H1 (cell line): ENCODE measurements at regions not wholly inside any gene's neighbourhood (a gene's known extent, or its start where the extent isn't known, plus 50 kb on each side); places are given as distances from the start of the nearest gene placed in this dataset.

Experiments used
- CTCF ChIA-PET: fragments of 300-600 bp; sonication (Branson Sonifier 250); formaldehyde crosslinking; loops from one replicate; lab custom pipeline; 2021; ENCODE audit not compliant: partially characterized antibody; lab: Charles Lee
- POLR2A ChIA-PET: fragments of 300-600 bp; sonication (Branson Sonifier 250); formaldehyde crosslinking; loops from one replicate; lab custom pipeline; 2021; ENCODE audit warnings: inconsistent platforms; ENCODE audit not compliant: partially characterized antibody; lab: Charles Lee
- DNase-seq, 2 experiments: peaks; one replicate each; pipeline versions ENCODE4 v3.0.0 to v3.0.0-alpha.2; 2010 to 2022; ENCODE audit warnings: low spot score in 2 of 2, low read depth in 1 of 2, mixed read lengths in 1 of 2
- FAIRE-seq: peaks from 2 replicates; lab custom pipeline; 2011; peaks lifted over from hg19 to GRCh38; lab: Jason Lieb, UNC
- H2AFZ ChIP-seq: 2 replicates; pipeline ENCODE4 v1.8.1; 2012; ENCODE audit warnings: low read length, inconsistent platforms
- H2AK5ac ChIP-seq: 2 replicates; pipeline ENCODE4 v1.6.1; 2013; ENCODE audit warnings: low read depth, low read length
- H2BK120ac ChIP-seq: replicated peaks from 2 replicates; pipeline ENCODE3; 2013; ENCODE audit warnings: low read depth, low read length, inconsistent platforms
- H2BK12ac ChIP-seq: 2 replicates; pipeline ENCODE4 v1.6.1; 2013; ENCODE audit warnings: low read depth, low read length
- H2BK15ac ChIP-seq: 2 replicates; pipeline ENCODE4 v1.6.1; 2013; ENCODE audit warnings: low read length
- H2BK20ac ChIP-seq: 2 replicates; pipeline ENCODE4 v1.6.1; 2013; ENCODE audit warnings: low read length
- H2BK5ac ChIP-seq: 2 replicates; pipeline ENCODE4 v1.6.1; 2013; ENCODE audit warnings: low read depth, low read length
- H3K14ac ChIP-seq: 2 replicates; pipeline ENCODE4 v1.6.1; 2013; ENCODE audit warnings: inconsistent platforms; ENCODE audit not compliant: insufficient read length
- H3K18ac ChIP-seq: 2 replicates; pipeline ENCODE4 v1.6.1; 2013; ENCODE audit warnings: low read length; ENCODE audit errors: extremely low read depth
- H3K23ac ChIP-seq: 2 replicates; pipeline ENCODE4 v1.6.1; 2013; ENCODE audit warnings: inconsistent platforms; ENCODE audit not compliant: insufficient read length
- H3K23me2 ChIP-seq: 2 replicates; pipeline ENCODE4 v1.6.1; 2013; ENCODE audit warnings: low read depth, low read length
- H3K27ac ChIP-seq: 2 replicates; pipeline ENCODE4 v1.6.1; 2011; ENCODE audit warnings: low read depth, low read length, inconsistent platforms
- H3K27me3 ChIP-seq, 4 experiments: replicated peaks in 1 of 4; 1 replicate in 1 of 4; 2 replicates in 3 of 4; pipeline versions ENCODE4 v1.6.1 to v1.8.1; 2011 to 2013; ENCODE audit warnings: low read length in 3 of 4, mild to moderate bottlenecking in 3 of 4, inconsistent platforms in 2 of 4, mixed read lengths in 2 of 4, moderate library complexity in 1 of 4; ENCODE audit not compliant: control insufficient read depth in 3 of 4, insufficient read depth in 3 of 4; ENCODE audit errors: extremely low read depth in 1 of 4
- H3K36me3 ChIP-seq, 4 experiments: 2 replicates each; pipeline versions ENCODE4 v1.6.1 to v1.8.1; 2011 to 2013; ENCODE audit warnings: mild to moderate bottlenecking in 4 of 4, low read length in 3 of 4, moderate library complexity in 2 of 4, control low read depth in 1 of 4, inconsistent platforms in 1 of 4; ENCODE audit not compliant: insufficient read depth in 4 of 4, control insufficient read depth in 2 of 4
- H3K4ac ChIP-seq: replicated peaks from 2 replicates; pipeline ENCODE3; 2013; ENCODE audit warnings: low read length, low read depth, mixed read lengths, inconsistent platforms; ENCODE audit not compliant: insufficient read length
- H3K4me1 ChIP-seq, 4 experiments: replicated peaks in 1 of 4; 1 replicate in 1 of 4; 2 replicates in 3 of 4; pipeline versions ENCODE4 v1.6.1 to v1.8.1; 2011 to 2013; ENCODE audit warnings: low read length in 3 of 4, inconsistent platforms in 2 of 4, mixed read lengths in 1 of 4; ENCODE audit not compliant: insufficient read depth in 4 of 4, control insufficient read depth in 3 of 4
- H3K4me2 ChIP-seq, 2 experiments: 2 replicates each; pipeline versions ENCODE4 v1.6.1 to v1.8.1; 2011 to 2013; ENCODE audit warnings: low read depth in 2 of 2, low read length in 2 of 2, control low read depth in 1 of 2, inconsistent platforms in 1 of 2, mild to moderate bottlenecking in 1 of 2; ENCODE audit not compliant: insufficient read depth in 1 of 2
- H3K4me3 ChIP-seq, 4 experiments: fragments of 200-600, 300-600 bp in 1 of 4; sonication (generic), shearing (Covaris generic), sonication (Bioruptor Twin) in 1 of 4; 2 replicates each; pipeline versions ENCODE4 v1.5.1 to v1.8.1; 2011 to 2016; ENCODE audit warnings: low read length in 4 of 4, low read depth in 3 of 4, control low read depth in 2 of 4, inconsistent platforms in 2 of 4, mild to moderate bottlenecking in 2 of 4, mixed read lengths in 1 of 4, moderate library complexity in 1 of 4; ENCODE audit not compliant: insufficient read depth in 2 of 4; ENCODE audit errors: extremely low read depth in 1 of 4
- H3K56ac ChIP-seq: replicated peaks from 2 replicates; pipeline ENCODE3; 2013; ENCODE audit warnings: low read depth, mild to moderate bottlenecking, mixed read lengths, low read length, inconsistent platforms; ENCODE audit not compliant: insufficient read length
- H3K79me1 ChIP-seq: 2 replicates; pipeline ENCODE4 v1.6.1; 2013; ENCODE audit warnings: low read depth, low read length, control low read depth
- H3K79me2 ChIP-seq, 2 experiments: 2 replicates each; pipeline versions ENCODE4 v1.6.1 to v1.8.1; 2012 to 2013; ENCODE audit warnings: low read length in 2 of 2, mild to moderate bottlenecking in 2 of 2, inconsistent platforms in 1 of 2; ENCODE audit not compliant: insufficient read depth in 2 of 2, control insufficient read depth in 1 of 2
- H3K9ac ChIP-seq, 4 experiments: replicated peaks in 1 of 4; 1 replicate in 1 of 4; 2 replicates in 3 of 4; pipeline versions ENCODE4 v1.6.1 to v1.8.1; 2011 to 2013; ENCODE audit warnings: low read depth in 3 of 4, low read length in 3 of 4, control low read depth in 2 of 4, mild to moderate bottlenecking in 2 of 4, moderate library complexity in 2 of 4, inconsistent platforms in 1 of 4; ENCODE audit errors: extremely low read depth in 1 of 4
- H3K9me3 ChIP-seq, 2 experiments: 2 replicates each; pipeline versions ENCODE4 v1.6.1 to v1.8.1; 2012 to 2013; ENCODE audit warnings: mild to moderate bottlenecking in 2 of 2, moderate library complexity in 2 of 2, control low read depth in 1 of 2, inconsistent platforms in 1 of 2, low read depth in 1 of 2, low read length in 1 of 2, mixed read lengths in 1 of 2; ENCODE audit not compliant: insufficient read depth in 2 of 2
- H4K20me1 ChIP-seq, 2 experiments: replicated peaks in 1 of 2; 2 replicates each; pipeline versions ENCODE3 to v1.8.1; 2011 to 2013; ENCODE audit warnings: inconsistent platforms in 2 of 2, low read length in 2 of 2, mild to moderate bottlenecking in 1 of 2; ENCODE audit not compliant: insufficient read depth in 2 of 2, control insufficient read depth in 1 of 2
- H4K5ac ChIP-seq: 2 replicates; pipeline ENCODE4 v1.6.1; 2013; ENCODE audit warnings: low read length, low read depth, mixed read lengths, inconsistent platforms; ENCODE audit not compliant: insufficient read length
- H4K8ac ChIP-seq: 2 replicates; pipeline ENCODE4 v1.8.0; 2013; ENCODE audit warnings: mild to moderate bottlenecking, moderate library complexity, low read length, inconsistent platforms; ENCODE audit not compliant: insufficient read depth; ENCODE audit errors: extremely low read depth
- H4K91ac ChIP-seq: replicated peaks from 2 replicates; pipeline ENCODE3; 2013; ENCODE audit warnings: low read length, mixed read lengths, inconsistent platforms; ENCODE audit not compliant: insufficient read length
- CBX5 ChIP-seq: fragments of 300-800, 300-1000 bp; sonication (generic); IDR thresholded peaks from 2 replicates; pipeline ENCODE4 v1.7.1; 2016; ENCODE audit warnings: antibody characterized with exemption, low read length, low read depth
- JUN ChIP-seq: IDR thresholded peaks from 2 replicates; pipeline ENCODE4 v1.6.1; 2011; ENCODE audit warnings: low read depth, mild to moderate bottlenecking, improper control_type of control experiment, low read length
- MAFK ChIP-seq: IDR thresholded peaks from 2 replicates; pipeline ENCODE4 v1.6.1; 2012; ENCODE audit warnings: low read depth, mild to moderate bottlenecking, improper control_type of control experiment, low read length
- PHF8 ChIP-seq: fragments of 200-600 bp; sonication (generic); conservative IDR thresholded peaks from 2 replicates; pipeline ENCODE4 v1.7.1; 2012; ENCODE audit warnings: low read depth, mild to moderate bottlenecking, inconsistent platforms, low read length, moderate library complexity
- POLR2A ChIP-seq, 2 experiments: IDR thresholded peaks; 1 replicate in 1 of 2; 2 replicates in 1 of 2; pipeline ENCODE4 v1.6.1; 2011; ENCODE audit warnings: low read depth in 2 of 2, low read length in 2 of 2, mild to moderate bottlenecking in 2 of 2; ENCODE audit errors: control extremely low read depth in 1 of 2
- RNF2 ChIP-seq: fragments of 200-900, 300-1000 bp; sonication (generic); IDR thresholded peaks from 2 replicates; pipeline ENCODE4 v1.7.1; 2016; ENCODE audit warnings: borderline replicate concordance, low read depth, mild to moderate bottlenecking, antibody characterized with exemption, low read length; ENCODE audit not compliant: poor library complexity, severe bottlenecking; ENCODE audit errors: missing control alignments
- SAP30 ChIP-seq: fragments of 300-600 bp; sonication (generic); IDR thresholded peaks from 2 replicates; pipeline ENCODE4 v1.7.1; 2012; ENCODE audit warnings: low read length, moderate library complexity, mild to moderate bottlenecking, inconsistent platforms; ENCODE audit not compliant: insufficient read depth, insufficient replicate concordance
- SIX5 ChIP-seq: IDR thresholded peaks from 2 replicates; pipeline ENCODE4 v1.6.1; 2011; ENCODE audit warnings: mild to moderate bottlenecking, low read depth, low read length
- SP2 ChIP-seq: IDR thresholded peaks from 2 replicates; pipeline ENCODE4 v1.6.1; 2012; ENCODE audit warnings: mild to moderate bottlenecking, low read length, inconsistent platforms
- SP4 ChIP-seq: IDR thresholded peaks from 2 replicates; pipeline ENCODE4 v1.6.1; 2012; ENCODE audit warnings: low read length, inconsistent platforms
- WGBS, 2 experiments: shearing (Covaris generic) in 1 of 2; methylation state at CpG; one replicate each; pipeline versions ENCODE4 v1.1.6 to v1.1.7; 2013 to 2015; ENCODE audit warnings: low lambda C conversion rate in 2 of 2, mixed read lengths in 2 of 2, inconsistent platforms in 1 of 2, low coverage in 1 of 2, missing lambda C conversion rate in 1 of 2; ENCODE audit not compliant: insufficient replicate concordance in 2 of 2, insufficient coverage in 1 of 2, insufficient read length in 1 of 2; ENCODE audit errors: extremely low coverage in 1 of 2, missing lambda C conversion rate in 1 of 2; 5-methylcytosine and 5-hydroxymethylcytosine counted together

DNA sequence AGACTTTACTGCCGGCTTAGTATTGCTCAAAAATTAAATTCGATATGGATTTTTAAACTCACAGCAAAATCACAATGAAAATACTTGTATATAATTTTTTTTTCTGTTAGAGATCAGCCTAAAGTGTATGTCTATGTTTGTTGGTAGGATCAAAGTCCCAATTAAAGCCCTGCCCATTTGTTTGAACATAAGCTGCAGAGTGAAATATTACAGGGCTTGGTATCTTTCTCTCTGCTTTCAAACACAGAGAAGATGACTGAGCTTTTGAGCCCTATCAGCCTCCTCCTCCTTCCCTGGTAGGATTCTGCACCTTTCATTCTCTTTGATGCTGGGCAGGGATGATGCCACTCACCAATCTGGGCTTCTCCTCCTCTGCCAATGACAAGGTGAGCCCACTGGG lies 345.4 kb downstream of the PPP1R2C start:
- no peak overlapping the region for H2AK5ac ChIP-seq

More for the DNA sequence above, 345.4 kb downstream of the PPP1R2C start:
- H2BK20ac ChIP-seq: no peak overlapping the region
- H3K14ac ChIP-seq: no peak overlapping the region
- H3K4me3 ChIP-seq: no peak overlapping the region
- H3K9me3 ChIP-seq: 0 out of 4 replicates have a peak, but pooled peaks cover 0 to 4% of the 10 kb centered on the region in 2 experiments
- 0 out of 7 replicates have a peak, but pooled peaks cover 0 to 2% (median 0%) of the 10 kb centered on the region in 4 experiments for H3K4me1 ChIP-seq
- CTCF ChIA-PET: interaction anchor here (0.7 to 1.8 kb wide), 3 partner anchors 11 to 508 kb away, joined by 3 read pairs; no protein-coding TSS in a partner anchor
- H3K56ac ChIP-seq: no peak overlapping the region
- no peaks in the 10 kb centered on the region for H4K20me1 ChIP-seq
- no peak for DNase-seq
- no peak overlapping the region for H4K91ac ChIP-seq
- H2BK12ac ChIP-seq: no peak overlapping the region
- no peak overlapping the region for H2BK5ac ChIP-seq
- no peak overlapping the region for H3K4me2 ChIP-seq
- no peaks in the 10 kb centered on the region for H3K36me3 ChIP-seq
- no peak for TF ChIP-seq RNF2
- no peak for TF ChIP-seq SIX5
- no peak for TF ChIP-seq JUN
- no peak for TF ChIP-seq CBX5
- no peak for TF ChIP-seq SP2
- TF ChIP-seq SAP30: no peak
- TF ChIP-seq POLR2A (IDR thresholded peaks at IDR 0.05; ENCODE audit: control extremely low read depth in 1 of 2, low read depth in 2 of 2, low read length in 2 of 2): no peak
- no peak for TF ChIP-seq SP4
- no peak for TF ChIP-seq MAFK
- no peak for TF ChIP-seq PHF8
- TF ChIP-seq, all 59 proteins: peak for 0
- Histone ChIP-seq H4K5ac (no peak overlapping the region), H3K79me1 (no peaks in the 10 kb centered on the region), H3K9ac (no peak overlapping the region), H3K23me2 (no peaks in the 10 kb centered on the region), H3K23ac (no peak overlapping the region), H3K27me3 (no peaks in the 10 kb centered on the region), H3K18ac (no peak overlapping the region), H2BK120ac (no peak overlapping the region), H3K79me2 (no peaks in the 10 kb centered on the region), H4K8ac (no peak overlapping the region), H3K27ac (no peak overlapping the region), H2AFZ (no peak overlapping the region), H2BK15ac (no peak overlapping the region), H3K4ac (no peak overlapping the region)
- FAIRE-seq: no peak
- POLR2A ChIA-PET: no interaction called here
- WGBS, 2 experiments: 76% methylated on average over 2 of the region's 2 CpGs; no CpG with 5 or more reads in 1 of the 2 experiments
